RKO (cell line): ENCODE measurements at regions not wholly inside any gene's neighbourhood (a gene's known extent, or its start where the extent isn't known, plus 50 kb on each side); places are given as distances from the start of the nearest gene placed in this dataset.
A peak's percentile ranks its signal among the peaks of the same experiment; 100 is the strongest.

Source experiments
- DNase-seq: peaks from one replicate; pipeline ENCODE4 v3.0.0-alpha.2; 2016; ENCODE audit warnings: low spot score

DNA sequence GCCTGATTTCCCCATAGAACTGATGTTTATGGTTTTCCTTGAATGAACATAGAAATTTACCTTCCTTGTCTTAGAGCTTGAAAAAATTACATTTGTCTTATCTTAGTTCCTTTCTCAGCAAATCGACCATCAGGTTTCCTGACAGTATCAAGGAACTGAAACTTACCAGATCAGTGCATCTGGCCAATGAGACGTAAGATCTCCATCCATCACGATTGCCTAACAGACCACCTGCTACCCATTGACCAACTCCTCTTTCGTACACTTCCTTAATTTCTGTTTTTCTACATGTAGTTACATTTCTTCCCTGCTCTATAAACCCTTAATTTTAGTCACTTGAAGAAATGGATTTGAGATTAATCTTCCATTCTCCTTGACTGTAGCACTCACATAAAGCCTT lies 57.4 kb upstream of the TMPRSS15 start:
- DNase-seq, result no peak

DNA sequence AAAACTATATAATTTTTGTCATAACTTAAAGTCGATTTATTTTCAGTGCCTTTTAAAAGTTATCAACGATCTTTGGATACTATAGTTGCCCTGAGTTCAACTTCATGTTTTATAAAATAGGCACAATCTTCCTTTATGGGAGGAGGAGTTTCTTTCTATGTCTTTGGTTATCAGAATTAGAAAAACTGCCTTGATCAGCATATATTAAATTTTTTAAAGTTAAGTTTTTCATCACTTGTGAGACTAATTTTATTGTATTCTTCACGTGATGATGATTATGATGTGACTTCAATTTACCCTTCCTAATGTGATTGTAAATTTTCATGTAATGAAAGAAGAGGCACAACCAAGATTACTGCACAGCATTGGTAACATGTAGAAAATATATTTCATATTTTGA lies 58.2 kb upstream of the TMPRSS15 start:
- DNase-seq, result no peak

DNA sequence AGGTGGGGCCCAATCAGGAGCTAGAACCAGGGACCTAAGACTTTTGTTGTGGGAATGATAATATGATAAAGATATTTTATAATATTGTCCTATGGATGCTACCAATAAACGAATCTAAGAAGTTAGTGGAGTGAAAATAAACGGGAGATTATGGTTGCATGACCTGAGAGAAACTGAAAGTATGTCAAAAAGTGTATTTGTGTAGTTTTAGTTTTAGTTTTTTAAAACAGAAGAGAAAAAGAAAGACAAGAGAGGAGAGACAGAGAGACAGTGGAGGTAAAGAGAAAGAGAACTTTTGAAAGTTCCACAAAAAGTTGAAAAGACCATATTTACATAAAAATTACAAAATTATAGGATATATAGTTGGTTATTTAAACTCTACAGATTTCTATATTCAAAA lies 64.1 kb upstream of the TMPRSS15 start:
- DNase-seq, result no peak

DNA sequence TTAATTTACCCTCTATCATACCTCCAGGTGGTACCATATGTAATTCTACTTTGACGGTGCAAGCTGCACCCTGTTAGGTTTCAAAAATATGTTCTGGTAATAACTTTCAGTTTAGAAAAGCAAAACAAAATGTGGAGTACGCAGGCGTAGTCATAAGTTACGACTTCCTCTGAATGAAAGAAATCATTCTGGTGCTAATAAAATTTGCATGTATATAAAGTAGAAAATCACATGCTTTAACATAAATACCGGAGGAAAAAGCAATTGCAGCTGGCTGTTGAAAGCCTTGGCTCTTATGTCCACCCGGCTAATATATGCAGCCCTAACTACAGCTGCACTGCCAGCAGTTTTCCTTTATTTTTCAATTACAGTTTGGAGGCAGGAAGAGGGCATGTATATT lies 65.2 kb upstream of the TMPRSS15 start:
- no peak for DNase-seq

DNA sequence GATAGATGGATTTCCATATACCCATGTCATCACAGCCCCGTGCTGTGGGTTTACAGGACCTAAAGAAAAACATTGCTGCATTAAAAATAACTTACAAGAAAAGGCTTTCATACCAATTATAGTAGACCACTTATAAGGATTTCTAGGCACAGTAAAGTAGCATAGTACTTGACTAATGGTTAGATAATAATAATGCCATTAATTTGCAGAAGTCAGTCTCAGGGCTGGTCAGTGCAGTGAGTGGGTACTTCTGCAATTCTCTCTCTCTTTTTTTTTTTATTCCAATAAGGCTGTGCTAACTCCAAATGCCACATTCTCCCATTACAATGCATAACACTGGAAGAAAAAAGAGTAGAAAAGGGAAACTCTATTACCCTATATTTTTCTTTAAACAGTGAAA lies 73.1 kb upstream of the TMPRSS15 start:
- no peak for DNase-seq

DNA sequence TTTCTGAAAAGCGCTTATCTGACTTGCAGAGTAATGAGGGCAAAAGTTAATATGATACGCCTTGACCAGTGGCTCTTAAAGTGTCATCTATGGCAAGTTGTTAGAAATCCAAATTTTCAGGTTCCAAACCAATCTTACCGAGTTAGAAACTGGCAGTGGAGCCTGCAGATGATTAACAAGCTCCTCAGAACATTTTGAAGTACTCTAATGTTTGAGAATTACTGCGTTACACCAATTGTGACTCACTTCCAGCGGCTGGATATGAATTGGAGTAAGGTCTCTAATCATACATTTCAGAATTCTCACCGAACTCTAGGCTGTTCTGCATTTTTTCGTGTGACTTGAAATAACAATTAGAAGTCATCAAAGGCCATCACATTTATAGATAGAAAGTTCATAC lies 73.5 kb upstream of the TMPRSS15 start:
- DNase-seq, result no peak

DNA sequence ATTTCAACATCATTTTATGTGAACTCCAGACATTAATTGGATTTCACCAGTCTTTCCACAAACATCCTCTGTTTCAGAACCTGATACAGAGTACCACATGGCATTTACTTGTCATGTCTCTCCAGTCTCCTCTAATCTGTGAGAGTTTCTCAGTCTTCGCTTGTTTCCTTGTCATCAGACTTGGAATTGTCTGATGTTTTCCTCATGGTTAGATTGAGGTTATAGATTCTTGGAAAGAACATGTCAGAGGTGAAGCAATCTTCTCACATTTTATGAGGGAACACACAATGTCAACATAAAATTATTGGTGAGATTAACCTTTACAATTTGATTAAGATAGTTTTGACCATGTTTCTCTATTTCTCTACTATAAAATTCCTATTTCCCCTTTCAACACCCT lies 74.9 kb upstream of the TMPRSS15 start:
- no peak for DNase-seq

DNA sequence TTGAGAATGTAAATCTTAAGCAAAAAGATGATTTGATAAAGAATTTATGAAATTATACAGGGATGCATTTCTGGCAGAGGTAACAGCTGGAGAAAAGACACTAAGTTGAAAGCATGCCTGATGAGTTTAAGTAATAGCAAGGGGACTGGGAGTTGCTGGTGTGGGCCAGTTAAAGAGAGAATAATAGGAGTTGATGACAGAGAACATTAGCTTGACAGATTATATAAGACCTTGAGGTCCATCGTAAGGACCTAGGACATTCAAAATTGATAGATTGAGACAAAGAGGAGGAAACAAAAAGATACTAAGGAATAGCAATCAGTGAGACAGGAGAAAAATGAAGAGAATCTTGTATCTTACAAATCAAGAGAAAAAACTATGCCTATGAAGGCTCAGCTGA lies 84.7 kb upstream of the TMPRSS15 start:
- DNase-seq, result no peak

DNA sequence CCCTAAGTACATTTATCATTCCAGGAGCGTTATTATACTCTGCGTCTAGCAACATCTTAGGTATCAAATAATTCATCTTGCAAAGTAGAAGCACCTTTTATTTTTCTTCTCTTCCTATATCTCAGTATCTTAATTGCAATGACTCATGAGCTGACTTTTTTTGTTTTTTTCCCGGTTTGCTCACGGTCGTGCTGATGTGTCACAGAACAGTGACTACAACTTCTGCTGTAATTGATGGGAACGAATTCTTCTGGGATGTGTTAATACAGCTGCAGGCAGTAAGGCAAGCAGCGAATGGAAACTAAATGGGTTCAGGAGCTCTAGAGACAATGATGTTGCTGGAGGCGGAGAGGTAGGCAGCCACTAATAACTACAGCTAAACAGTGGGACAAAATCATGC lies 89.8 kb upstream of the TMPRSS15 start:
- DNase-seq, result peak; percentile 90

DNA sequence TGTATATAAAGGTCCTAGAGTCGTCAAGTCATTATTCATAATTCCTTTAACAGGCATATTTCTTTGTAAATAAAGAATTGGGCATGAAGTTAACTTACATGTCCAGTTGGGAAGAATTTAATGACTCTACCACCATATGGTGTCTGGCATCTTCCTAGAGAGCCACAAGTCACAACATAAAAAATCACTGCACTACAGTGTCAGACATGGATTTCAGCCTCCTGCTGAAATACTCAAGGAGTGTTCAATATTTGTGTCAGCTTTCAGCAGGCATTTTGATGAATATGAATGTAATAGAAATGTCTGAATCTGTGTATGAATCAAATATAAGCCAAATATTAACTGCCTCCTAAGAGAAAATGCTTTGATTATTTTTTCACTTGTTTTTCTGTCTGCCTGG lies 91.9 kb upstream of the TMPRSS15 start:
- DNase-seq, result no peak

DNA sequence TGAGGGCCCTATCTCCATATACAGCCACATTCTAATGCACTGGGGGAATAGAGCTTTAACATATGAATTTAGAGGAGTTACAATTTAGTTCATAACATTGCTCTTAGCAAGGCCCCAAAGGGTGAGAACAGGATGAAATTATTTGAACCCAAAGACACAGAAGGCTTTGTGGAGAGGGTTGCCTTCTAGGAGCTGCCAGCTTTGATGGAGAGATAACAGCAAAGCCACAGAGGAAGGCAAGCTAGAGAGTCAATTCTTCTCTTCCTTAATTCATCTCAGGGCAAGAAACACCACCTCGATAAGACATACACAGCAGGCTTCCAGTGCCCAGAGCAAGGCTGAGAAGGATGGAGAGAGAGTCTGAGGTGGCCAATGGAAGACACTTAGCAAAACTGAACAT lies 94.8 kb upstream of the TMPRSS15 start:
- no peak for DNase-seq

DNA sequence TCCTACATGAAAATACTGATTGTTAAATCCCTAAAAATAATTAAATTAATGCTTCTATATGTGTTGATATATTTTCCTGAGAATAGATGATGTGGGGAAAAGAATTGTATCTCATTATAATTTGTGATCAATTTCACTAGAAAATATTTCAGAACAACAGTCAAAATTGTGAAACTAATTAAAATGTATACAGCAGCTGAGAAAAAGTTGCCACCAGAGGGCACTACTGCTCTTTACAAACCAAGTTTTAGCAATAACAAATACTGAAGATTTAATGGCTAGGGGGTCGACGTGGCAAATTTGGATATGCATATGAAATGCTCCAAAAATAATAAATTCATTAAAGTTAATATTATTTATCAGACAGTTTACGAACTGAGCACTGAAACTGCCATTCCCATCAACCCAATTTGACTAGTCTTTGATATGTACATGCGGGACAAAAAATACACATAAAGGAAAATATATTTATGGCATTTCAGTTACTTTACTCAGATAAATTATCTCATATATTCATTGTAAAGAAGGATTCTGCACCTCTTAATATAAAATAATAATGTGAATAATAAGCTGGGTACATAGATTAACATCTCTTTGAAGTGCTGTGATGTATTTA lies 96.3 kb upstream of the TMPRSS15 start:
- peak; percentile 62 for DNase-seq

DNA sequence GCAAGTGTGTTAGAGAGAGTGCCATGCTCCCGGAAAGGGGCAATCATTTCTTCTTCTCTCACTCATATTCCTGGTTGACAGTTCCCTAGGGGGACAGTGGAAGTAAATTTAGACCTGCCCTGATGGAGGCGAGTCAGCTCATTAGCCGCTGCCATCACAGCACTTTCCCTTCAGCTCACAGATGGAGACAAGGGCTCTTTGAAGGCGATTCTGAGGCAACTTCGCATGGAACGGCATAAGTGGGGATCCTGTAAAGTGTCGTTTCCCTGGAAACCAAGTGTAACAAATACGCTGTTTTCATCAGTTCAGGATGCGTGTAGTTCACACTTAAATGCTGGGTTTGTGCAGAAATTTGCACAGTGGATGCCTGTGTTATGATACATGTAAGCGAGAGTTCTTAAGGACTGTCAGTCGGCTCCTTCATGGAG lies 114.5 kb upstream of the TMPRSS15 start:
- no peak for DNase-seq

DNA sequence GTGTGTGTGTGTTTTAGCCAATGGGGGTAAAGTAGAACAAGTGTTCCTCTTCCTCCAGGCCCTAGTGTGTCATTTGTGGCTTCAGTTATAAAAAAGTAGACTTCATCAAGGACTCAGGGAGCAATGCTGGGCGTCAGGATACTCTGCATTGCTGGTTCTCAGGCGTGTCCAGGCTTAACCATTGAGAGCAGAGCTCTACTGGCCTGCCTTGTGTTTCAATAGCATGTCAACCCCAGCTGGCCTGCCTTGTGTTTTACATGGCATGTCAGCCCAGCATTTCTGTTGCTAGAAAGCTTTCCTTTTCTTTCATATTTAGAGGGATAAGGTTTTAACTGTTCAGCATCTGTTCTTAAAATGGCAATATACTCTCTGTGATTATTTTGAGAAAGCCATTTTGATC lies 117.6 kb upstream of the TMPRSS15 start:
- no peak for DNase-seq

DNA sequence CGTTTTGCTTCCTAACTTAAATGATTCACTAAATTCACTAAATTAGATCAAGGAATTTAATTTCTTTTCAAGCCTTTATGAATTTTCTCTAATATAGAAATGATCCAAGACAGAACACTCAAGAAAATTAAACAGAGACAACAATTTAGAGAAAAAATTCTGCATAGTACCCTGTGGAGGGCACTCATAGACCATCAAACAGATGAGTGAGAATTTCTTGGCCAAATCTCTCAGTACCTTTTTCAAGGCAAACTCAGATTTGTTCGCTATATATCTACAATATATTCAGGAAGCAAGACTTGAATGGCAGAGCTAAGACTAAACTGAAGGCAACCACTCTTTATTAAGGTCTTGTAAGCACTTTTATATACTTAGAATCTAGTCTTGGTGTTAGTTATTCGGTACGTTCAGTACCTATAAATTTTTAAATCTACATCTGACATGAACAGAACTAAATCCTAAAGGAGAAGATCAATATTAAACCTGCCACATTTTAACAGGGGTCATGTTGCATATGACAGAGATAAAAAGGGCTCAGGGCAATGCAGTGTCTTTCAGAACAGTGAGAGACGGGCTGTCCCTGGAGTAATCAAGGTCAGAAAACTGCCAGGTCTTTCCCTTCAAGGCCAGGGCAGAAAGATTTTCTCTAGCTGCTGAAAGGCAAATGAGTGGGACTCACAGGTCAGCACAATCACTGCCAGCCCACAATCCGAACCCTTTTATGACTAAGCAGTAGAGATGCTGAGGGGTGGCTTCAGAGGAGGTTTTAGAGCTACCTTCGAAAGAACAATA lies 118.8 kb upstream of the TMPRSS15 start:
- peak; percentile 16 for DNase-seq

DNA sequence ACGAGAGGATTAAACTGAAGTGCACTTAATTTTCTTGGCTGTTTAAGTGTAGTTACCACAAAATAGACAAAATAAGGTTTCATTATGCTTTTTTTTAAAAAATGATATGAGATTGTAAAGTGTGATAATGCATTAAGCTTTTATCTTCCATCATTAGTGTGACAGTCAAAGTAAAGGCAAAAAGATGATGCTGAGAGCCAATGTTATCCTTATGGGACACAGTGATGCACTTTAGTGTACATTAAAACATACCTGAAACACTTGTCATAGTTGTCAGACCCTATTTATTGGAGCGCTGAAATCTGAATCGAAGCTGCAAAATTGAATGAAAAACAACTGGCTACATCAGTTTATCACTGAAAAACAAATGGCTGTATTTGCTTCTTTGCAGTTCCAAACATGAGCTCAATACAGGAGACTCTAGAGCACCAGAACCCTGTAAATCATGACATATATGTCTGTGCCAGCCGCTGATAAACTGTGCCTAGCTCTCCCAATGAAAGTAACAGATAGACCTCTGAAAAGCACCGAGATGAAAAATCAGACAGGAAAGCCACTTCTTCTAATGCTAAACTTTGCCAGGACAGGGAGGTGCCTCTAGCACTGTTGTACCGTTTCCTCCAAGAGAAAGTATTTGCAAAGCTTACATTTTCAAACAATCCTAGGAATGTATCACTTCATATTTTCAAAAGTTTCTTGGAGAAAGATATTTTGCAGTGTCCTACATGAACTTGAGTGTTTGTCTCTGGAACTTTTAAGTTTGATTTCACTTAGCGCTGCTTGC lies 120.7 kb upstream of the TMPRSS15 start:
- no peak for DNase-seq

DNA sequence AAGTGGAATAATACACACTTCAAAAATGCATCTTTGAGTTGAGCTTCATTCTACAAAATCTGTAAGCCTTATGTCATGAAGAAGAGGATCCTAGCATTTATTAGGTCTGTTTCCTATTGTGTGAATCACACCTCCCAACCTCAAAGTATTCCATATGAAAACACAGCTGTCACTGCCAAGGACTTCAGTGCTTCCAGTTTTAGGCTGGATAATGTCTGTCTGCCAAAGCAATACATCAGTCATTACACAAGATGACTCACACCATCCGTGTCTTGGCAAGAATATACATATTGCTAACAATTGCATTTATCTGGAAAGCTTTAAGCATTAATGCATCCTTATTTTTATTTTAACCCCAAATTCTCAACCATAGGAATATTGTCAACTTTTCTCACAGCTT lies 125.7 kb upstream of the TMPRSS15 start:
- DNase-seq, result peak; percentile 71

DNA sequence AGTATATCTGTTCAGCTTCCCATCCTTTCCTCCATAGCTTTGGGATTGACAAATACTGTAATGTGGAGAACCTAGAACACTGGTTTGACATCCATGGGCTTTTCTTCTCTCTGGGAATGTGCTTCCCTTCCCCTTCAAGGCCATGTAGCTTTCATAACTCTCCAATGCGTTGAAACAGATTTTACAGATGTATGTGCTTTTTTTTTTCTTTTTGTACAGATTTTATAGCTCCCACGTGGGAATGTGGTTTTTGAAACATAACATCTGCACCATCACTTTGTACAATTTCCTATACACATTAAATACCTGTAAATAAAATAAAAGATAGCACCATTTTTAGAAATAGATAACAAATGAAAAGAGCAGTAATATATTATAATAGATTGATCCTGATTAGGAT lies 138.5 kb upstream of the TMPRSS15 start:
- DNase-seq, result no peak

DNA sequence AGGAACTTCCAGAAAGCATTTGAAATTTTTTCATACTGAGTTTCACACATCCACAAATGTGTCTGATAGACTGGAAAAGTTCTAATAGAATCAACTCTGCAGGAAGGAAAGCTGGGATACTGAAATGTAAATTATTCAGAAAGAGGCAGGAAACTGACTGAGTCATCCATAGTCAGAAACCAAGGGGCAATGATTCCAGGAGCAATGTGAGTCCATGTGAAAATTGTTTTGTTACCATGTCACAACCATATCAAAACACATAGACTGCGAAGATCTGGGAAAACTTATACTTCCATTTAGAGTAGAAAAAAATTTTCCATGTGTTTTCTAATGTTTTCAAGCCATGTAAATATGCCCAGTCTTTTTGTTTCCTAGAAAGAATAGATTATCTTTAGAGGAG lies 142.3 kb upstream of the TMPRSS15 start:
- DNase-seq, result peak; percentile 4

DNA sequence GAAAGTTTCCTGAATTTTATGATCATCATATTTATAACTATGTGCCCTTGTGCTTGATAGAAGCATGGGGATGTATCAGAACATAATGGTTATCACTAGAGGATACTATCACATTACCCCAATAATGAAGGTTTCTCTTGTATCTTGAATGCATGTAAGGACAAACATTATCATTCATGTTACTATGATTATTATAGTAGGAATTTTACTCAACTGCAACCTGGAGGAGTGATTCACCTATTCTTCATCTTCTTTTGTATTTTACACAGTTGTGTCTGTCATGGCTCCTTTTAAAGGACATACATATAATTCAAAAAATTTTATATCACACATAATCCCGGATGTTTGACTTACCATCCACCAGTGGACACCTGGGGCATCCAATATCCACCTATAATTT lies 143.8 kb upstream of the TMPRSS15 start:
- DNase-seq, result no peak

DNA sequence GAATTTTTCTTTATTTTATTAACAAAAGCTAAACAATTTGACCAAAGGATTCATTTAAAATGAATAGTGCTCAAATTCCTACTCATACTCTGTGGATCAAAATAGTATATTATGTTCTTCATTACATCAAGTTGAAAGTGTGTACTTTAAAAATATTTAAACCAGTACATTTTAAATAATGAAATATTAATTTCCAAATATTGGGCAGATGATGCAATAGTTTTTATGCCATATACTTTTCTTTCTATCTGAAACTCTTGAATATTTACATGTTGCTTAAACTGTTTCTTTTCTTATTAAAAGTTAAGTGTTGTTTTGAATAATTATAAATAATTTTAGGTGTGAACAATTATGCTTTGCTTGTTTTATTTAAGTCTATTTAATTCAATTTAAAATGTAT lies 144.7 kb upstream of the TMPRSS15 start:
- no peak for DNase-seq

DNA sequence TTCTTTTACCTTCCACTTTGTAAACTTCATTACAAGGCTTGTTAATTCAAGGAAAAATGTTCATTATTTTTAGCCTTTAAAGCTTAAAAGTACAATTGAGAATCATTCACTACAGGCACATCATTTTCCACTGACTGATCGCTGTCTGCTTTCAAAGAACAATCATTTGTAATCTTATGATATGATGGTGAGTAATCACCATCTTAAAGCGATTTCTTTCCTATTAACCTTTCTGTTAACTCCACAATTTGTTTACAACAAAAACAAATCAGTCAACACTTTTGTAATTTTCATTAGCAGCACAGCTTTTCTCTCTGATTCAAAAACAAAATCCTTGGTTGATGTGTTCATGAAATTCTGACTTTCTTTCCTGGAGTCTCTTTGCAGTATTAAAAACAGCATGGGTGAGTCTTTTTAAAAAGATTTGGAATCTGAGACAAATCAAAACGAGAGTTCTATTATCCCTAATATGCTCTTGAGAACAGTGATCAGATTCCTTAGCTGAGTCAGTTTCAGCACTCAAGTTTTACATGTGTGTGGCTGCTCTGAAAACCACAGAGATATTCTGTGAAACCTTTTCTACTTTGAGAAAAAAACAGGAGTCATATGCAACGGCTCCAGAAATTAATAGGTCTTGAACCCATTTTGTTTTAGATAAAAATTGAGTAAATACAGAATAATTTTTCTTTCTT lies 145.8 kb upstream of the TMPRSS15 start:
- DNase-seq, result no peak

DNA sequence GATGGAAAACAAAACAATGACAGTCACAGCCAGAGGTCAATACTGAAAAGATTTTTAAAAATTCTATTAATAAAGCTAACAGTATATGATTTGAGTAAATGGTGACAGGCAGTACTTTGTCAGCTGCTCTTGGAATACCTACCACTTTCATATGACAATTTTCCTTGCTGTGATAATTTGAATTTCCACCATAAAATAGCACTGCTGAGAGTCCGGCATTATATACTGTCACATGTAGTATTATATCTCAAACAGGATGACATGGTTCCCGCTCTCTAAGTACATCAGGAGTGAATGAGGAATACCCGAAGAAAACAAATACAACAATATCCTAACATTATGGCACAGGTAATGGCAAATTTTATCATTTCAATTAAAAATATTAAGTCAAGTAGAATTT lies 146.8 kb upstream of the TMPRSS15 start:
- no peak for DNase-seq
